ENCODE measurements at regions not wholly inside any gene's neighbourhood (a gene's known extent, or its start where the extent isn't known, plus 50 kb on each side); places are given as distances from the start of the nearest gene placed in this dataset.

GRCh38 chr21:20883408-20883800 is 114.8 kb upstream of the NCAM2 start:
- H3K9me3 ChIP-seq (ENCODE audit: control insufficient read depth in 1 of 2, insufficient read depth in 1 of 2, low read depth in 1 of 2, low read length in 2 of 2): peaks cover 4 to 13% of the 10 kb centered on the region in 2 experiments; a peak in 2 of 4 replicates
- intact Hi-C loops (cut with micrococcal nuclease): no loop called here
- no peaks in the 10 kb centered on the region for H3K79me2 ChIP-seq (ENCODE audit: insufficient read depth, low read length)
- no peaks in the 10 kb centered on the region for H3K9me2 ChIP-seq (ENCODE audit: insufficient read depth)
- no peak overlapping the region for H3K9ac ChIP-seq (ENCODE audit: low read length)
- H3K27ac ChIP-seq (ENCODE audit: low read depth, low read length): no peak overlapping the region
- H3K27me3 ChIP-seq (ENCODE audit: insufficient read depth, low read length): no peaks in the 10 kb centered on the region
- ATAC-seq (no peak), DNase-seq (ENCODE audit: low read depth, low spot score) (no peak)
- POLR2A ChIA-PET: no interaction called here
- H2AFZ ChIP-seq (ENCODE audit: low read depth, low read length, poor library complexity, severe bottlenecking): no peak overlapping the region
- CTCF ChIA-PET: no interaction called here
- H3K36me3 ChIP-seq (ENCODE audit: control insufficient read depth in 1 of 2, insufficient read depth in 2 of 2, low read length in 2 of 2): no peaks in the 10 kb centered on the region
- H3K4me3 ChIP-seq (replicated peaks in 1 of 2; ENCODE audit: low read depth in 1 of 2, low read length in 2 of 2): no peak overlapping the region
- TF ChIP-seq ELF1 (IDR thresholded peaks at IDR 0.05; ENCODE audit: borderline replicate concordance, low read depth): no peak
- no peak for TF ChIP-seq YY1 (IDR thresholded peaks at IDR 0.05; ENCODE audit: extremely low read depth, insufficient replicate concordance, low read depth, low read length)
- TF ChIP-seq, protein P1, sequence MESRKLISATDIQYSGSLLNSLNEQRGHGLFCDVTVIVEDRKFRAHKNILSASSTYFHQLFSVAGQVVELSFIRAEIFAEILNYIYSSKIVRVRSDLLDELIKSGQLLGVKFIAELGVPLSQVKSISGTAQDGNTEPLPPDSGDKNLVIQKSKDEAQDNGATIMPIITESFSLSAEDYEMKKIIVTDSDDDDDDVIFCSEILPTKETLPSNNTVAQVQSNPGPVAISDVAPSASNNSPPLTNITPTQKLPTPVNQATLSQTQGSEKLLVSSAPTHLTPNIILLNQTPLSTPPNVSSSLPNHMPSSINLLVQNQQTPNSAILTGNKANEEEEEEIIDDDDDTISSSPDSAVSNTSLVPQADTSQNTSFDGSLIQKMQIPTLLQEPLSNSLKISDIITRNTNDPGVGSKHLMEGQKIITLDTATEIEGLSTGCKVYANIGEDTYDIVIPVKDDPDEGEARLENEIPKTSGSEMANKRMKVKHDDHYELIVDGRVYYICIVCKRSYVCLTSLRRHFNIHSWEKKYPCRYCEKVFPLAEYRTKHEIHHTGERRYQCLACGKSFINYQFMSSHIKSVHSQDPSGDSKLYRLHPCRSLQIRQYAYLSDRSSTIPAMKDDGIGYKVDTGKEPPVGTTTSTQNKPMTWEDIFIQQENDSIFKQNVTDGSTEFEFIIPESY (IDR thresholded peaks at IDR 0.05; ENCODE audit: extremely low read depth, insufficient replicate concordance, low read length): no peak
- no peak for TF ChIP-seq SP1 (IDR thresholded peaks at IDR 0.05; ENCODE audit: low read depth)
- TF ChIP-seq REST (IDR thresholded peaks at IDR 0.05; ENCODE audit: low read depth): no peak
- no peak for TF ChIP-seq TCF7L2 (IDR thresholded peaks at IDR 0.05; ENCODE audit: borderline replicate concordance, extremely low read depth, insufficient read depth, insufficient read length)
- TF ChIP-seq SIN3A (IDR thresholded peaks at IDR 0.05; ENCODE audit: low read depth): no peak
- TF ChIP-seq POLR2AphosphoS5 (IDR thresholded peaks at IDR 0.05; ENCODE audit: low read depth, low read length): no peak
- no peak for TF ChIP-seq ATF3 (IDR thresholded peaks at IDR 0.05)
- no peak for TF ChIP-seq SRF (IDR thresholded peaks at IDR 0.05; ENCODE audit: low read depth)
- no peak for TF ChIP-seq ZFX (IDR thresholded peaks at IDR 0.05)
- no peak for TF ChIP-seq EZH2 (IDR thresholded peaks at IDR 0.05)
- no peak for TF ChIP-seq EGR1 (IDR thresholded peaks at IDR 0.05; ENCODE audit: low read depth)
- no peak for TF ChIP-seq FOSL1 (IDR thresholded peaks at IDR 0.05; ENCODE audit: low read depth)
- no peak for TF ChIP-seq CEBPB (IDR thresholded peaks at IDR 0.05; ENCODE audit: low read depth)
- no peak for TF ChIP-seq POLR2A (IDR thresholded peaks at IDR 0.05; ENCODE audit: borderline replicate concordance, extremely low read depth, insufficient read depth, insufficient read length)
- TF ChIP-seq EZH2phosphoT487 (IDR thresholded peaks at IDR 0.05; ENCODE audit: borderline replicate concordance): no peak
- TF ChIP-seq CBX3 (IDR thresholded peaks at IDR 0.05; ENCODE audit: low read depth): no peak
- RAD21 ChIA-PET (ENCODE audit: low non-redundant PET in 1 of 2, low total read pairs in 2 of 2, uncharacterized antibody in 2 of 2, unreplicated experiment in 2 of 2): no interaction called here
- H3K4me1 ChIP-seq (ENCODE audit: control insufficient read depth in 1 of 2, insufficient read depth in 2 of 2, low read length in 2 of 2): no peaks in the 10 kb centered on the region
- H4K20me1 ChIP-seq (ENCODE audit: insufficient read depth): no peaks in the 10 kb centered on the region
- no TSS peak for BruUV-seq (replicated peaks)
- H3K4me2 ChIP-seq (ENCODE audit: low read length): no peak overlapping the region

Data from HCT116 (cell line).